ENCODE measurements at regions not wholly inside any gene's neighbourhood (a gene's known extent, or its start where the extent isn't known, plus 50 kb on each side); places are given as distances from the start of the nearest gene placed in this dataset.

- Histone ChIP-seq H3K36me3 (ENCODE audit: insufficient read depth, low read length) (no peaks in the 10 kb centered on the region), H3K27me3 (ENCODE audit: insufficient read depth, low read length) (no peaks in the 10 kb centered on the region), H3K4me1 (ENCODE audit: insufficient read depth, low read length) (no peaks in the 10 kb centered on the region), H3K4me2 (ENCODE audit: low read length) (no peak overlapping the region), H2AFZ (ENCODE audit: low read depth, low read length) (no peak overlapping the region), H3K79me2 (ENCODE audit: insufficient read depth, low read length) (no peaks in the 10 kb centered on the region), H3K4me3 (ENCODE audit: insufficient read depth, low read depth, low read length) (no peak overlapping the region), H4K20me1 (ENCODE audit: insufficient read depth, low read length) (no peaks in the 10 kb centered on the region), H3K9me3 (ENCODE audit: insufficient read depth, low read depth, low read length) (no peaks in the 10 kb centered on the region), H3K27ac (ENCODE audit: low read depth, low read length) (no peak overlapping the region), H3K9ac (ENCODE audit: low read length) (no peak overlapping the region)
- peaks cover 2% of the 10 kb centered on the region for H3K9me3 Mint-ChIP-seq (ENCODE audit: unreplicated experiment)
- no peak for FAIRE-seq
- H3K36me3 Mint-ChIP-seq (ENCODE audit: low read depth, unreplicated experiment), result no peaks in the 10 kb centered on the region
- TF ChIP-seq CTCF (IDR thresholded peaks at IDR 0.05; ENCODE audit: insufficient read depth, low read depth, low read length) (no peak), EZH2 (IDR thresholded peaks at IDR 0.05; ENCODE audit: insufficient read depth, low read length) (no peak)
- H3K27ac Mint-ChIP-seq (ENCODE audit: unreplicated experiment), result no peak overlapping the region
- H3K4me3 Mint-ChIP-seq (ENCODE audit: unreplicated experiment), result no peak overlapping the region
- no peak for DNase-seq (ENCODE audit: low read depth)
- H3K4me1 Mint-ChIP-seq (ENCODE audit: low read depth, unreplicated experiment), result no peaks in the 10 kb centered on the region
- H3K27me3 Mint-ChIP-seq (ENCODE audit: low read depth, unreplicated experiment), result peaks cover 22% of the 10 kb centered on the region
Observed at GRCh38 chr4:25578432-25578831, 77.2 kb upstream of the SLC34A2 start.

GRCh38 chr4:25580633-25581467, 74.8 kb upstream of the SLC34A2 start:
- no peaks in the 10 kb centered on the region for H3K4me1 ChIP-seq (ENCODE audit: insufficient read depth, low read length)
- H3K36me3 Mint-ChIP-seq (ENCODE audit: low read depth, unreplicated experiment), result no peaks in the 10 kb centered on the region
- no peak overlapping the region for H2AFZ ChIP-seq (ENCODE audit: low read depth, low read length)
- no peaks in the 10 kb centered on the region for H4K20me1 ChIP-seq (ENCODE audit: insufficient read depth, low read length)
- no peak overlapping the region for H3K27ac Mint-ChIP-seq (ENCODE audit: unreplicated experiment)
- H3K27ac ChIP-seq (ENCODE audit: low read depth, low read length), result no peak overlapping the region
- H3K9me3 ChIP-seq (ENCODE audit: insufficient read depth, low read depth, low read length), result no peaks in the 10 kb centered on the region
- H3K9ac ChIP-seq (ENCODE audit: low read length), result no peak overlapping the region
- FAIRE-seq (no peak), DNase-seq (ENCODE audit: low read depth) (no peak)
- no peak for TF ChIP-seq EZH2 (IDR thresholded peaks at IDR 0.05; ENCODE audit: insufficient read depth, low read length)
- TF ChIP-seq CTCF (IDR thresholded peaks at IDR 0.05; ENCODE audit: insufficient read depth, low read depth, low read length), result no peak
- H3K4me2 ChIP-seq (ENCODE audit: low read length), result no peak overlapping the region
- no peaks in the 10 kb centered on the region for H3K79me2 ChIP-seq (ENCODE audit: insufficient read depth, low read length)
- no peaks in the 10 kb centered on the region for H3K27me3 ChIP-seq (ENCODE audit: insufficient read depth, low read length)
- H3K36me3 ChIP-seq (ENCODE audit: insufficient read depth, low read length), result no peaks in the 10 kb centered on the region
- no peak overlapping the region for H3K4me3 ChIP-seq (ENCODE audit: insufficient read depth, low read depth, low read length)
- H3K9me3 Mint-ChIP-seq (ENCODE audit: unreplicated experiment), result peaks cover 2% of the 10 kb centered on the region
- H3K27me3 Mint-ChIP-seq (ENCODE audit: low read depth, unreplicated experiment), result peaks cover 27% of the 10 kb centered on the region
- no peak overlapping the region for H3K4me3 Mint-ChIP-seq (ENCODE audit: unreplicated experiment)
- no peaks in the 10 kb centered on the region for H3K4me1 Mint-ChIP-seq (ENCODE audit: low read depth, unreplicated experiment)

GRCh38 chr4:25585901-25586523, 69.6 kb upstream of the SLC34A2 start:
- Histone ChIP-seq H3K79me2 (ENCODE audit: insufficient read depth, low read length) (no peaks in the 10 kb centered on the region), H3K36me3 (ENCODE audit: insufficient read depth, low read length) (no peaks in the 10 kb centered on the region), H3K27me3 (ENCODE audit: insufficient read depth, low read length) (peaks cover 2% of the 10 kb centered on the region), H3K4me1 (ENCODE audit: insufficient read depth, low read length) (peaks cover 4% of the 10 kb centered on the region), H3K4me3 (ENCODE audit: insufficient read depth, low read depth, low read length) (no peak overlapping the region), H3K9ac (ENCODE audit: low read length) (no peak overlapping the region), H4K20me1 (ENCODE audit: insufficient read depth, low read length) (no peaks in the 10 kb centered on the region), H3K27ac (ENCODE audit: low read depth, low read length) (no peak overlapping the region), H2AFZ (ENCODE audit: low read depth, low read length) (no peak overlapping the region), H3K4me2 (ENCODE audit: low read length) (no peak overlapping the region), H3K9me3 (ENCODE audit: insufficient read depth, low read depth, low read length) (no peaks in the 10 kb centered on the region)
- DNase-seq (ENCODE audit: low read depth), result no peak
- Mint-ChIP-seq H3K9me3 (ENCODE audit: unreplicated experiment) (peaks cover 2% of the 10 kb centered on the region), H3K27ac (ENCODE audit: unreplicated experiment) (no peak overlapping the region), H3K4me3 (ENCODE audit: unreplicated experiment) (no peak overlapping the region), H3K36me3 (ENCODE audit: low read depth, unreplicated experiment) (no peaks in the 10 kb centered on the region), H3K4me1 (ENCODE audit: low read depth, unreplicated experiment) (peaks cover 10% of the 10 kb centered on the region), H3K27me3 (ENCODE audit: low read depth, unreplicated experiment) (peaks cover 18% of the 10 kb centered on the region)
- TF ChIP-seq CTCF (IDR thresholded peaks at IDR 0.05; ENCODE audit: insufficient read depth, low read depth, low read length), result no peak
- no peak for TF ChIP-seq EZH2 (IDR thresholded peaks at IDR 0.05; ENCODE audit: insufficient read depth, low read length)
- FAIRE-seq, result no peak

Data from astrocyte (in vitro differentiated cells and primary cell).